ENCODE measurements at regions not wholly inside any gene's neighbourhood (a gene's known extent, or its start where the extent isn't known, plus 50 kb on each side); places are given as distances from the start of the nearest gene placed in this dataset.

- Histone ChIP-seq H3K4me2 (ENCODE audit: low read length) (no peak overlapping the region), H2BK12ac (ENCODE audit: low read length) (no peak overlapping the region), H3K27ac (ENCODE audit: low read depth, low read length) (no peak overlapping the region), H3K9ac (ENCODE audit: low read length) (no peak overlapping the region), H3K79me1 (ENCODE audit: low read length) (no peaks in the 10 kb centered on the region), H3K4me3 (ENCODE audit: low read depth, low read length) (no peak overlapping the region), H4K12ac (ENCODE audit: low read depth, low read length) (no peak overlapping the region), H3K9me3 (ENCODE audit: insufficient read depth, low read depth, low read length) (no peaks in the 10 kb centered on the region), H3K79me2 (ENCODE audit: control insufficient read depth, insufficient read depth, low read length, poor library complexity) (no peaks in the 10 kb centered on the region), H4K8ac (ENCODE audit: low read depth, low read length) (no peak overlapping the region), H3K36me3 (ENCODE audit: control insufficient read depth in 1 of 2, insufficient read depth in 2 of 2, low read length in 2 of 2) (no peaks in the 10 kb centered on the region), H3K27me3 (ENCODE audit: insufficient read depth, low read length) (no peaks in the 10 kb centered on the region), H3K23ac (ENCODE audit: low read length) (no peak overlapping the region), H4K91ac (ENCODE audit: low read depth, low read length) (no peak overlapping the region), H2BK5ac (ENCODE audit: low read depth, low read length, poor library complexity) (no peak overlapping the region), H3K4ac (ENCODE audit: low read depth, low read length) (no peak overlapping the region), H2AK5ac (ENCODE audit: low read length) (no peak overlapping the region), H3K18ac (ENCODE audit: low read length) (no peak overlapping the region), H2BK120ac (ENCODE audit: insufficient read depth, low read length, poor library complexity) (no peak overlapping the region), H2AFZ (ENCODE audit: insufficient read depth, low read length, poor library complexity) (no peak overlapping the region), H3K4me1 (ENCODE audit: control insufficient read depth in 1 of 2, insufficient read depth in 2 of 2, low read length in 2 of 2) (no peaks in the 10 kb centered on the region), H3K14ac (ENCODE audit: low read length) (no peak overlapping the region)
- no peak for DNase-seq
- no CpG with 5 or more reads among the region's 11 CpGs for WGBS (ENCODE audit: extremely low coverage, insufficient coverage, insufficient read length)
Measured at GRCh38 chr11:44510372-44510771, 55.1 kb upstream of the CD82 start.

GRCh38 chr11:44512818-44513217 is 52.6 kb upstream of the CD82 start:
- no CpG with 5 or more reads among the region's 12 CpGs for WGBS (ENCODE audit: extremely low coverage, insufficient coverage, insufficient read length)

GRCh38 chr11:44515048-44515447 is 50.4 kb upstream of the CD82 start:
- Histone ChIP-seq H4K12ac (ENCODE audit: low read depth, low read length) (no peak overlapping the region), H3K27ac (ENCODE audit: low read depth, low read length) (no peak overlapping the region), H3K9me3 (ENCODE audit: insufficient read depth, low read depth, low read length) (no peaks in the 10 kb centered on the region), H3K23ac (ENCODE audit: low read length) (no peak overlapping the region), H3K79me2 (ENCODE audit: control insufficient read depth, insufficient read depth, low read length, poor library complexity) (no peaks in the 10 kb centered on the region), H3K14ac (ENCODE audit: low read length) (no peak overlapping the region), H3K4me2 (ENCODE audit: low read length) (no peak overlapping the region), H3K4me3 (ENCODE audit: low read depth, low read length) (no peak overlapping the region), H3K18ac (ENCODE audit: low read length) (no peak overlapping the region), H3K4ac (ENCODE audit: low read depth, low read length) (no peak overlapping the region), H2AK5ac (ENCODE audit: low read length) (no peak overlapping the region), H4K8ac (ENCODE audit: low read depth, low read length) (no peak overlapping the region), H2AFZ (ENCODE audit: insufficient read depth, low read length, poor library complexity) (no peak overlapping the region), H3K9ac (ENCODE audit: low read length) (no peak overlapping the region), H3K36me3 (ENCODE audit: control insufficient read depth in 1 of 2, insufficient read depth in 2 of 2, low read length in 2 of 2) (no peaks in the 10 kb centered on the region), H2BK12ac (ENCODE audit: low read length) (no peak overlapping the region), H3K79me1 (ENCODE audit: low read length) (no peaks in the 10 kb centered on the region), H2BK120ac (ENCODE audit: insufficient read depth, low read length, poor library complexity) (no peak overlapping the region), H3K27me3 (ENCODE audit: insufficient read depth, low read length) (no peaks in the 10 kb centered on the region), H2BK5ac (ENCODE audit: low read depth, low read length, poor library complexity) (no peak overlapping the region), H3K4me1 (ENCODE audit: control insufficient read depth in 1 of 2, insufficient read depth in 2 of 2, low read length in 2 of 2) (peaks cover 4 to 5% of the 10 kb centered on the region in 2 experiments), H4K91ac (ENCODE audit: low read depth, low read length) (no peak overlapping the region)
- WGBS (ENCODE audit: extremely low coverage, insufficient coverage, insufficient read length) = no CpG with 5 or more reads among the region's 2 CpGs
- peak; percentile 74 to 86 for DNase-seq

More at GRCh38 chr11:44512818-44513217, 52.6 kb upstream of the CD82 start:
- no peaks in the 10 kb centered on the region for H3K36me3 ChIP-seq (ENCODE audit: control insufficient read depth in 1 of 2, insufficient read depth in 2 of 2, low read length in 2 of 2)
- no peaks in the 10 kb centered on the region for H3K79me2 ChIP-seq (ENCODE audit: control insufficient read depth, insufficient read depth, low read length, poor library complexity)
- no peaks in the 10 kb centered on the region for H3K9me3 ChIP-seq (ENCODE audit: insufficient read depth, low read depth, low read length)
- H3K23ac ChIP-seq (ENCODE audit: low read length) = no peak overlapping the region
- H3K9ac ChIP-seq (ENCODE audit: low read length) = no peak overlapping the region
- H2BK120ac ChIP-seq (ENCODE audit: insufficient read depth, low read length, poor library complexity) = no peak overlapping the region
- no peak overlapping the region for H4K8ac ChIP-seq (ENCODE audit: low read depth, low read length)
- no peaks in the 10 kb centered on the region for H3K79me1 ChIP-seq (ENCODE audit: low read length)
- no peaks in the 10 kb centered on the region for H3K27me3 ChIP-seq (ENCODE audit: insufficient read depth, low read length)
- no peak overlapping the region for H2BK5ac ChIP-seq (ENCODE audit: low read depth, low read length, poor library complexity)
- no peak overlapping the region for H2AFZ ChIP-seq (ENCODE audit: insufficient read depth, low read length, poor library complexity)
- H3K27ac ChIP-seq (ENCODE audit: low read depth, low read length) = no peak overlapping the region
- DNase-seq = no peak
- no peak overlapping the region for H3K4me3 ChIP-seq (ENCODE audit: low read depth, low read length)
- no peak overlapping the region for H3K14ac ChIP-seq (ENCODE audit: low read length)
- H4K12ac ChIP-seq (ENCODE audit: low read depth, low read length) = no peak overlapping the region
- no peak overlapping the region for H4K91ac ChIP-seq (ENCODE audit: low read depth, low read length)
- no peak overlapping the region for H3K4me2 ChIP-seq (ENCODE audit: low read length)
- H2BK12ac ChIP-seq (ENCODE audit: low read length) = no peak overlapping the region
- no peak overlapping the region for H3K4ac ChIP-seq (ENCODE audit: low read depth, low read length)
- H2AK5ac ChIP-seq (ENCODE audit: low read length) = no peak overlapping the region
- H3K4me1 ChIP-seq (ENCODE audit: control insufficient read depth in 1 of 2, insufficient read depth in 2 of 2, low read length in 2 of 2) = no peaks in the 10 kb centered on the region
- no peak overlapping the region for H3K18ac ChIP-seq (ENCODE audit: low read length)

All from trophoblast cell (in vitro differentiated cells and primary cell).